ENCODE measurements at regions not wholly inside any gene's neighbourhood (a gene's known extent, or its start where the extent isn't known, plus 50 kb on each side); places are given as distances from the start of the nearest gene placed in this dataset.

DNA sequence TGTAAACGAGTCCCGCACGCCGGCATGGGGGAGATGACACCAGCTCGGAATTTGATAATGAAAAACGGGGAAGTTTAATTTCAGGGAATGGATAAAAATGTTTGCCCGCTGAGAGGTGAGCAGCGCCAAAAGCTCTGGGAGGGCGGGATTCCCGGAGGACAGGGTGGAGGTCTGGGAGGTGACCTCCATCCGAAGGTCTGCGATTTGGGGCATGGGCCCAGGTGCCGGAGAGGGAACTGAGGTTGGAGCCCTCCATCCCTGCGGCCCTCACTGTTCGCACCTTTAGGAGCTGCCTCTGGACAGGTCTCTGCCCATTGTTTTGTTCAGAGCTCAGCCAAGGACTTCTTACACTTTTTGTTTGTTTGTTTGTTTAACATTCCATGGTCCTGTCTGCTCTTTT, 129.8 kb downstream of the URI1 start:
- TF ChIP-seq, protein P1, sequence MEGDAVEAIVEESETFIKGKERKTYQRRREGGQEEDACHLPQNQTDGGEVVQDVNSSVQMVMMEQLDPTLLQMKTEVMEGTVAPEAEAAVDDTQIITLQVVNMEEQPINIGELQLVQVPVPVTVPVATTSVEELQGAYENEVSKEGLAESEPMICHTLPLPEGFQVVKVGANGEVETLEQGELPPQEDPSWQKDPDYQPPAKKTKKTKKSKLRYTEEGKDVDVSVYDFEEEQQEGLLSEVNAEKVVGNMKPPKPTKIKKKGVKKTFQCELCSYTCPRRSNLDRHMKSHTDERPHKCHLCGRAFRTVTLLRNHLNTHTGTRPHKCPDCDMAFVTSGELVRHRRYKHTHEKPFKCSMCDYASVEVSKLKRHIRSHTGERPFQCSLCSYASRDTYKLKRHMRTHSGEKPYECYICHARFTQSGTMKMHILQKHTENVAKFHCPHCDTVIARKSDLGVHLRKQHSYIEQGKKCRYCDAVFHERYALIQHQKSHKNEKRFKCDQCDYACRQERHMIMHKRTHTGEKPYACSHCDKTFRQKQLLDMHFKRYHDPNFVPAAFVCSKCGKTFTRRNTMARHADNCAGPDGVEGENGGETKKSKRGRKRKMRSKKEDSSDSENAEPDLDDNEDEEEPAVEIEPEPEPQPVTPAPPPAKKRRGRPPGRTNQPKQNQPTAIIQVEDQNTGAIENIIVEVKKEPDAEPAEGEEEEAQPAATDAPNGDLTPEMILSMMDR (IDR thresholded peaks at IDR 0.05; ENCODE audit: low read depth, low read length) = no peak
- DNase-seq (ENCODE audit: extremely low read depth, low read depth) = no peak

DNA sequence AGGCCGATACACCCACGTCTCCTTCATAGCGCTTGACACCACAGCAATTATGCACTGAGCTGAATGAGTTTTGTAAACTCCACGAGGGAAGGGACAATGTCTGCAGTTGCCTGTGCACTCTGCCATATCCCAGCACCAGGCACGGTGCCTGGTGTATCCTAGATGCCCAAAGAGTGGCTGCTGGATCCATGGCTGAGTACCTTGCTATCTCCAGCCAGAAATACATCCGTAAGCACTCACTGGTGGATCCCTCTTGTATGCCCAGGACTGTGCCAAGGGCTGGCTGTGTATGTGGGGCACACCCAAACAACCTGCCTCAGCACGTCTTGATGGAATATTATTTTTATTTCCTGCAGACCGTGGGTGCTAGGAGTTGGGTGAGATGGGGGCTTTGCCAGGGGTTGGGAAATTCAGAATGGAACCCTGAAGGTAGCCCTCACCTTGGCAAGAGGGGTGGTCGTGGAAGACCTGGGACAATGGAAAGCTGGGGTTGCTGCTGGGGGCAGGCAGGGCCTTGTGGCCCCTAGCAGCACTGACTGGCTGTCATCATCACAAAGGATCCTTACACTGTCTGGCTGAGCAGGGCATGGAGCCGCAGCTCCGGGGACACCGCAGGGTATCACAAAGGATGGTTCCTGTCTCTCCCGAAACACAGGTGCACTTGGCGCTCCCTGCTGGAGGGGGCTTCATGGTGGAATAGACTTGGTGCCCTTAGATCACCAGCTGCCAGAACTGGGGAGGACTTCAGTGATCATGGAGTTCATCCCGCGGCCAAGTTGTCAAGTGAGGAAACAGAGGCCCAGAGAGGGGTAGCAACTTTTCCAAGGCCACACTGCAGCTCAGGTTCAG, 131.3 kb downstream of the URI1 start:
- no peak for DNase-seq (ENCODE audit: extremely low read depth, low read depth)
- TF ChIP-seq, protein P1 (IDR thresholded peaks at IDR 0.05; ENCODE audit: low read depth, low read length) = no peak

DNA sequence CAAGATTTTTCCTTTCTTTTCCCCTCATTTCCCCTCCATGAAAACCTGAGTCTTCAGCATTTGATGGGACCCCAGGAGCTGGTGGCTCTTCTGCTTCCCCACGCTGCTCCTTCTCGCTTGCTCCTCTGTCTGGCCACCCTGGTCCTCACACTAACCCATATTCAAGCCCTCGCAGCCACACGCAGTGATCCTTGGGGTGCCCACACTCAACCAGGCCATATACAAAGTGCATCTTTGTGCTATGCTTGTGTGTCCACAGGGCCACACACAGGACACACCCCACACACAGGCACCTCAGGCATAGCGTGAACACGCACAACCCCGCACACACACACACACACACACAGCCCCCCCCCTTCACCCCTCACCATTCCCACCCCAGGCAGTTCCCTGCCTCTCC, 132.1 kb downstream of the URI1 start:
- TF ChIP-seq, protein P1 (IDR thresholded peaks at IDR 0.05; ENCODE audit: low read depth, low read length) = no peak

DNA sequence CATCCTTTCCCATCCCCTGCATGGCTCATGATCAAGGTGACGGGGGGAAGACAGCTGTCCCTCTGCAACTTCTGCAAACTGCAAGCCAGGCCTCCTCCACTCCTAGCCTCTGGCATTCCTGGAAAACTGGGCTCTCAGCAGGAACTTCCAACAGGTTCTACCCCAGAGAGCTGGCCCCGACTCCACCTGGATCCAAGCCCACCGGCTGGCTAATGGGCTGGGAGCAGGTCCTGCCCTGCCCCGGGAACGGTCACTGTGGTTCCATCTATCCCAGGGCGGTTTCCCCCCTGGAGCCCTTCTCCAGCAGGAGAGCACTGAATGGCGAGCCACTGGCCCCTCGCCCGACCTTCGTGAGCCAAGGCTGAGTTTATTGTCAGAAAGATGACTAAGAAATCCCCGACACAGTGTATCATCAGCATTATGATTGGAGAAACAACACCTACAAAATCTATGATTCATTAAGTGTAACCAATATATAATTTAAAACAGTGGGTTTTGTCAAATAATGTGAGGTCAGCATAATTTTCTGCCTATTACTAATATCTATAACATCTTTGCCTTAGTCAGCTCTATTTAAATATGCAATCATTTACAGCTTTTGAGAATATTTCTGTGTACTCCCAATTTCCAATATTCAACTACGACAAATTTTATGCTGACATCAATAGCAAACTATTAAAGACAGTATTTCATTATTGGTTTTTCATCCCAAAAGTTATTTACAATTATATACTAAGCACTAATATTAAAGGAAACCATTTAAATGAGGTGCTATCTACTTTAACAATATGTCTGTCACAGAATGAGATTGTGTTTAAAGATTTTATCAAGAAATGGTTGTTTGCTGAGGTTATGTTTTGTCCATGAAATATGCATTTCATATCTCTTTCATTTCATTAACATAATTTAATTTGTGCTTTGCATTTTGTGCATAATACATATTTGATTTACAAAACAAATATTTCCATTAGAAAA, 133.0 kb downstream of the URI1 start:
- no peak for DNase-seq (ENCODE audit: extremely low read depth, low read depth)
- TF ChIP-seq, protein P1 (IDR thresholded peaks at IDR 0.05; ENCODE audit: low read depth, low read length) = no peak

More for the DNA sequence above, 132.1 kb downstream of the URI1 start:
- DNase-seq (ENCODE audit: extremely low read depth, low read depth) = no peak

DNA sequence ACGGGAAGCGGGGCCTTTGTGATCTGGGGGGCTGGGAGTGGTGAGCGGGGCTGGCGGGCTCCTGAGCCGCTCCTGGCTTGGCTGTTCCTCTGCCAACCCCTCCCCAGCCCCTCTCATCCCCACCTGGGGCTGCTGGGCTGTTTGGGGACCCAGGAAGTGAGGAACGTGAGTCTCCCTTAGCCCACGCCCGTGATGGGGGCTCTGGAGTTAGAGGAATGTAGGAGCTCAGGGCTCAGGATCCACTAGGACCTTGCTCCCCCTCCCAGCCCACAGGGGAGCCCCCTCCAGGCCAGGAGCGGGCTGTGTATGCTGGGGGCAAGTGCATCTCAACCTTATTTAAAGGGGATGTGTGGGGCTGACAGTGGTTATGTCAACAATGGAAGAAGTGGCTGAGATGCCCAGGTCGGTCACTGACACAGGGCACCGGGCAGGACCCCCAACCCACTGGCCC, 134.1 kb downstream of the URI1 start:
- DNase-seq (ENCODE audit: extremely low read depth, low read depth) = no peak
- TF ChIP-seq, protein P1 (IDR thresholded peaks at IDR 0.05; ENCODE audit: low read depth, low read length) = no peak

DNA sequence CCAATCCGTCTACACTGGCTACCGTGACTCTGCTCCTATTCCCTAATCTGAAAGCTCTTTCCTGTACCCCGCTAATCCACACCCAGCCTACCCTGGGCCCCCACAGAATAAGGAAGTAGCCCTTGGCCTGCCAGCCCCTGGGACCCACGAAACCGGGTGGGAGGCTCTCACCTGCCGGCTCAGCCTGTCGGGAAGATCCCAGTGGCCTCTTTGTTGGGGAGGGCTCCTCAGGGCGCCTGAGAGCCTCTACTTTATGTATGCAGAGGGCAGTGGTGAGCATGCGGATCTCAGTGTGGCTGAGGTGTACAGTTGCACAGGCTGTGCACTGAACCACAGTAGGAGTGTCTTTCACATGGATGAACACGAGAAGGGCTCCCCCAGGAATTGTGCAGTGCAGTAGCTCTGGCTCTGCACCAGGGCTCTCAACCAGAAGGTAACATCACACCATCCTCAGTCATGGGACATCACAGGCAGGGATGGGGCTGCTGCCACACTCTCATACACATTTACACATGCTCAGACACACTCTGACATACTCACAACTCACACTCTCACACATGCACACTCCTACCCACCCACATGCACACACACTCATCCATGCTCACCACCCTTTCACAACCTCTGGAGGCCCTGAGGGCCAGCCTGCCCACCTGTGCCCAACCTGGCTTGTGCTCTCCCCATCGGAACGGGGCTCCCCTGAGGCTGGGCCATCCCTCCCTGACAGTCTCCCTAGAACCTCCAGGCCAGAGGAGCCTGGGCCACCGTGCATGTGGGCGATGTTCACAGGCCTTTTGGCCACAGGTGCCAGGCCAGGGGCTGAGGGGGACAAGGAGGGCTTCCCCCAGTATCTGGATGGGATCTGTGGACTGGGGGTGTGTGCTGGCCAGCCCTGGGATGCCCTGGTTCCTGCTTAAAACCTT, 135.0 kb downstream of the URI1 start:
- DNase-seq (ENCODE audit: extremely low read depth, low read depth) = no peak
- TF ChIP-seq, protein P1 (IDR thresholded peaks at IDR 0.05; ENCODE audit: low read depth, low read length) = no peak

Measured in AG09319 (cell line).